K562 (cell line): ENCODE measurements at regions not wholly inside any gene's neighbourhood (a gene's known extent, or its start where the extent isn't known, plus 50 kb on each side); places are given as distances from the start of the nearest gene placed in this dataset.

Source experiments
- ATAC-seq: fragments of 200-7000 bp; cut with Tn5 transposase; 3 replicates; pipeline ENCODE4 v1.9.1; 2020; ENCODE audit warnings: moderate library complexity
- BruUV-seq: library from RNA; stranded (reverse); fragments of 400-500 nt; replicated peaks from 2 replicates; lab custom pipeline; 2021; lab: Mats Ljungman, UMichigan
- CTCF ChIA-PET: fragments of 300-600 bp; formaldehyde crosslinking; extraction: SDS; loops from one replicate; lab custom pipeline; 2021; ENCODE audit warnings: low intra/inter-chr PET ratio; lab: Yijun Ruan, JAX
- POLR2A ChIA-PET: fragments of 300-600, 350-650 bp; sonication (Branson Sonifier 250); formaldehyde crosslinking; extraction: SDS; loops from one replicate; lab custom pipeline; 2021; ENCODE audit warnings: antibody characterized with exemption, inconsistent platforms; lab: Yijun Ruan, JAX
- DNase-seq, 4 experiments: peaks; one replicate each; pipeline versions ENCODE4 v3.0.0 to v3.0.0-alpha.2; 2011 to 2018; ENCODE audit warnings: low spot score in 3 of 4, mixed read lengths in 3 of 4; ENCODE audit errors: extremely low read depth in 1 of 4
- FAIRE-seq: peaks from 2 replicates; lab custom pipeline; 2011; peaks lifted over from hg19 to GRCh38; lab: Jason Lieb, UNC
- H2AFZ ChIP-seq: 2 replicates; pipeline ENCODE4 v1.6.0; 2011; ENCODE audit warnings: low read depth, low read length, control low read depth, inconsistent platforms
- H3K27ac ChIP-seq: fragments of 200-600 bp; 3 replicates; pipeline ENCODE4 v1.8.0; 2011; ENCODE audit warnings: low read depth, mild to moderate bottlenecking, control low read depth, inconsistent platforms, low read length, moderate library complexity, mixed read lengths; ENCODE audit errors: extremely low read depth
- H3K27me3 ChIP-seq, 2 experiments: fragments of 300-600 bp in 1 of 2; 2 replicates in 1 of 2; 3 replicates in 1 of 2; pipeline versions ENCODE4 v1.6.0 to v1.8.0; 2011; ENCODE audit warnings: inconsistent platforms in 2 of 2, low read length in 2 of 2, mild to moderate bottlenecking in 1 of 2, mixed read lengths in 1 of 2, moderate library complexity in 1 of 2; ENCODE audit not compliant: control insufficient read depth in 2 of 2, insufficient read depth in 2 of 2
- H3K36me3 ChIP-seq: fragments of 300-600 bp; 3 replicates; pipeline ENCODE4 v1.8.0; 2011; ENCODE audit warnings: mild to moderate bottlenecking, low read length, inconsistent platforms; ENCODE audit not compliant: control insufficient read depth, insufficient read depth
- H3K4me1 ChIP-seq, 2 experiments: fragments of 200-600 bp in 1 of 2; replicated peaks in 1 of 2; 2 replicates in 1 of 2; 3 replicates in 1 of 2; pipeline versions ENCODE4 v1.5.1 to v1.8.0; 2011; ENCODE audit warnings: inconsistent platforms in 2 of 2, low read length in 2 of 2, mild to moderate bottlenecking in 1 of 2, mixed read lengths in 1 of 2, moderate library complexity in 1 of 2; ENCODE audit not compliant: control insufficient read depth in 2 of 2, insufficient read depth in 2 of 2
- H3K4me2 ChIP-seq: 2 replicates; pipeline ENCODE4 v1.6.1; 2011; ENCODE audit warnings: low read length, control low read depth, inconsistent platforms, mixed read lengths; ENCODE audit not compliant: insufficient read depth
- H3K4me3 ChIP-seq: fragments of 200-600 bp; sonication (generic), shearing (Covaris generic); 2 replicates; pipeline ENCODE4 v1.5.1; 2016; ENCODE audit warnings: control low read depth, inconsistent platforms
- H3K79me2 ChIP-seq: fragments of 200-600 bp; 3 replicates; pipeline ENCODE4 v1.8.0; 2011; ENCODE audit warnings: low read length, inconsistent platforms; ENCODE audit not compliant: control insufficient read depth, insufficient read depth
- H3K9ac ChIP-seq, 2 experiments: 2 replicates each; pipeline versions ENCODE4 v1.6.0 to v1.6.1; 2011; ENCODE audit warnings: low read depth in 2 of 2, low read length in 2 of 2, control low read depth in 1 of 2, inconsistent platforms in 1 of 2, mild to moderate bottlenecking in 1 of 2, mixed read lengths in 1 of 2; ENCODE audit not compliant: insufficient read depth in 1 of 2
- H3K9me1 ChIP-seq: one replicate; pipeline ENCODE4 v1.6.0; 2011; ENCODE audit warnings: inconsistent platforms, mild to moderate bottlenecking, low read length, moderate library complexity; ENCODE audit not compliant: control insufficient read depth, insufficient read depth
- H3K9me3 ChIP-seq: replicated peaks from 2 replicates; pipeline ENCODE4 v1.5.1; 2011; ENCODE audit warnings: low read depth, low read length, inconsistent platforms; ENCODE audit not compliant: control insufficient read depth, insufficient read depth
- H4K20me1 ChIP-seq: replicated peaks from 2 replicates; pipeline ENCODE4 v1.6.1; 2011; ENCODE audit warnings: low read length, inconsistent platforms, mixed read lengths; ENCODE audit not compliant: control insufficient read depth, insufficient read depth
- EGR1 ChIP-seq: fragments of 450-650 bp; conservative IDR thresholded peaks from 2 replicates; pipeline ENCODE4 v1.6.1; 2017; ENCODE audit warnings: mild to moderate bottlenecking
- KLF10 ChIP-seq: fragments of 250-450 bp; sonication (Bioruptor Pico); IDR thresholded peaks from 2 replicates; pipeline ENCODE4 v1.6.1; 2021; ENCODE audit warnings: matching md5 sums
- SMAD3 ChIP-seq: fragments of 450-650 bp; formaldehyde crosslinking; conservative IDR thresholded peaks from 2 replicates; pipeline ENCODE4 v1.4.0; 2020; ENCODE audit warnings: mild to moderate bottlenecking
- TRIM25 ChIP-seq: fragments of 450-650 bp; IDR thresholded peaks from 2 replicates; pipeline ENCODE4 v1.7.0; 2016; ENCODE audit warnings: borderline replicate concordance
- ZBTB11 ChIP-seq, 3 experiments: fragments of 200-800 bp in 1 of 3; fragments of 250-450 bp in 1 of 3; fragments of 450-650 bp in 1 of 3; sonication (Bioruptor Pico) in 1 of 3; sonication (Bioruptor generic) in 1 of 3; formaldehyde crosslinking in 1 of 3; IDR thresholded peaks; 2 replicates each; pipeline versions ENCODE4 v1.6.1 to v1.8.0; 2016 to 2022; ENCODE audit warnings: mild to moderate bottlenecking in 2 of 3, missing genetic modification characterization in 2 of 3, missing compliant biosample characterization in 1 of 3, moderate library complexity in 1 of 3
- WGBS: fragments of 100-300 bp; shearing (Covaris generic); methylation state at CpG from one replicate; pipeline ENCODE4 v1.1.6; 2016; ENCODE audit warnings: low coverage, mixed read lengths; ENCODE audit not compliant: insufficient coverage; ENCODE audit errors: missing lambda C conversion rate; 5-methylcytosine and 5-hydroxymethylcytosine counted together
- in situ Hi-C: fragments of 300-500 bp; cut with MboI; formaldehyde crosslinking; loops from 4 replicates; pipeline ENCODE4 v1.15.0; 2018; ENCODE audit warnings: inconsistent platforms, mixed read lengths
- intact Hi-C: fragments of 100-400 bp; cut with micrococcal nuclease; formaldehyde crosslinking; loops from 2 replicates; pipeline ENCODE4 v1.14.2; 2022

DNA sequence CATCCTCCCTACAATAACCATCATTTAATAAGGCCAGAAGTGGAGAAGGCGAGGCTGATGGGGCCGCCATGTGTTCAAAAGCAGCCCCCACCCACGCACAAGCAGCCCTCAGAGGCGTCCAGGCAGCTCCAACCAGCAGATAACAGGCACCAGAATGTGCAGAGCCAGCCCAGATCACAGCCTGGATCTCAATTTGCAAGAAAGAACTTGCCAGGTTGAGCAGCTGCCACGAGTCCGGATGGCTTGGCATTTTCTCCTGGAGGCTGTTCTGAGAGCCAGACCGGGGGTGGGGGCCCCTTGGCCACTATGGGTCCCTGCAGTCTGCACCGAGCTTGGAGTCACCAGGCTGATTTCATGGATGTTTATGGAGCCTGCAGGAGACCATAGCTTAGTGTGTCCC, 338.1 kb downstream of the PREX1 start:
- CTCF ChIA-PET, result no interaction called here
- TF ChIP-seq EGR1, result peak; percentile 24; the same call in 1 of the 2 replicates
- TF ChIP-seq KLF10, result no peak
- H3K27me3 ChIP-seq, result peaks cover 0 to 4% of the 10 kb centered on the region in 2 experiments; a peak in 2 of 5 replicates
- H4K20me1 ChIP-seq, result no peaks in the 10 kb centered on the region
- H3K4me3 ChIP-seq, result no peak overlapping the region
- H3K79me2 ChIP-seq, result no peaks in the 10 kb centered on the region
- ATAC-seq, result no peak
- POLR2A ChIA-PET, result no interaction called here
- H3K27ac ChIP-seq, result no peak overlapping the region
- BruUV-seq, result no TSS peak
- no peaks in the 10 kb centered on the region for H3K36me3 ChIP-seq
- H2AFZ ChIP-seq, result no peak overlapping the region
- H3K9me3 ChIP-seq, result no peaks in the 10 kb centered on the region
- FAIRE-seq, result no peak
- in situ Hi-C loops, result no loop called here
- no peak overlapping the region for H3K9ac ChIP-seq
- no peaks in the 10 kb centered on the region for H3K4me1 ChIP-seq
- no peak for DNase-seq
- WGBS, result 0% methylated on average over 8 of the region's 8 CpGs
- no peak overlapping the region for H3K4me2 ChIP-seq
- no peaks in the 10 kb centered on the region for H3K9me1 ChIP-seq
- intact Hi-C loops, result no loop called here

- H3K4me2 ChIP-seq, result no peak overlapping the region
Measured at GRCh38 chr20:48489046-48489463, 338.7 kb downstream of the PREX1 start.

More at GRCh38 chr20:48489046-48489463, 338.7 kb downstream of the PREX1 start:
- no peak overlapping the region for H3K27ac ChIP-seq
- DNase-seq, result no peak
- no peaks in the 10 kb centered on the region for H4K20me1 ChIP-seq
- 0% methylated on average over 8 of the region's 12 CpGs for WGBS
- ChIA-PET CTCF (no interaction called here), POLR2A (no interaction called here)
- no peak overlapping the region for H3K4me3 ChIP-seq
- ATAC-seq, result no peak
- BruUV-seq, result no TSS peak
- in situ Hi-C loops (no loop called here), intact Hi-C loops (no loop called here)
- no peak overlapping the region for H2AFZ ChIP-seq
- no peak for TF ChIP-seq SMAD3
- TF ChIP-seq ZBTB11 (CRISPR knock-in tag; IDR thresholded peaks at IDR 0.05), result peak in 1 of 3 experiments; percentile 18; a peak in 1 of 6 replicates
- TF ChIP-seq TRIM25, result no peak
- no peaks in the 10 kb centered on the region for H3K9me3 ChIP-seq
- FAIRE-seq, result no peak
- peaks cover 0 to 4% of the 10 kb centered on the region in 2 experiments; a peak in 2 of 5 replicates for H3K27me3 ChIP-seq
- H3K36me3 ChIP-seq, result no peaks in the 10 kb centered on the region
- no peak overlapping the region for H3K9ac ChIP-seq
- H3K4me1 ChIP-seq, result no peaks in the 10 kb centered on the region
- no peaks in the 10 kb centered on the region for H3K79me2 ChIP-seq
- no peaks in the 10 kb centered on the region for H3K9me1 ChIP-seq
